Amniotic epithelial cell (primary cell): ENCODE measurements at regions not wholly inside any gene's neighbourhood (a gene's known extent, or its start where the extent isn't known, plus 50 kb on each side); places are given as distances from the start of the nearest gene placed in this dataset.
A peak's percentile ranks its signal among the peaks of the same experiment; 100 is the strongest.

Experiments
- DNase-seq: peaks from one replicate; pipeline ENCODE4 v3.0.0-alpha.2; 2010; ENCODE audit warnings: low read depth

- DNase-seq: no peak
Observed at GRCh38 chr19:34305221-34306083, 51.1 kb downstream of the GARRE1 start.

GRCh38 chr19:34306213-34306661, 51.9 kb downstream of the GARRE1 start:
- no peak for DNase-seq

- DNase-seq: no peak
Observed at GRCh38 chr19:34306824-34307223, 52.5 kb downstream of the GARRE1 start.

GRCh38 chr19:34308381-34309367, 54.3 kb downstream of the GARRE1 start:
- DNase-seq: peak; percentile 74

GRCh38 chr19:34309368-34310138, 55.2 kb downstream of the GARRE1 start:
- no peak for DNase-seq

- no peak for DNase-seq
Observed at GRCh38 chr19:34310494-34310981, 54.5 kb upstream of the GPI start.

- DNase-seq: peak; percentile 90
Observed at GRCh38 chr19:34313188-34313587, 51.8 kb upstream of the GPI start.

- no peak for DNase-seq
Observed at GRCh38 chr19:34314437-34315313, 50.3 kb upstream of the GPI start.
